Subcutaneous abdominal adipose tissue (tissue), 5 donors: ENCODE measurements at regions not wholly inside any gene's neighbourhood (a gene's known extent, or its start where the extent isn't known, plus 50 kb on each side); places are given as distances from the start of the nearest gene placed in this dataset.

Experiments
- H3K27ac ChIP-seq: one replicate; pipeline ENCODE4 v1.7.0; 2013; ENCODE audit warnings: low read depth, mild to moderate bottlenecking, inconsistent platforms, low read length, moderate library complexity
- H3K27me3 ChIP-seq, 5 donors: one replicate each; pipeline ENCODE4 v1.7.0; 2013; ENCODE audit warnings: low read length in 5 of 5, inconsistent platforms in 1 of 5; ENCODE audit not compliant: control insufficient read depth in 5 of 5, insufficient read depth in 4 of 5
- H3K36me3 ChIP-seq, 5 donors: one replicate each; pipeline ENCODE4 v1.7.0; 2013; ENCODE audit warnings: low read length in 5 of 5; ENCODE audit not compliant: control insufficient read depth in 5 of 5, insufficient read depth in 5 of 5
- H3K4me1 ChIP-seq, 5 donors: one replicate each; pipeline ENCODE4 v1.7.0; 2013; ENCODE audit warnings: low read length in 5 of 5, mild to moderate bottlenecking in 3 of 5, moderate library complexity in 1 of 5; ENCODE audit not compliant: control insufficient read depth in 5 of 5, insufficient read depth in 5 of 5
- H3K4me3 ChIP-seq, 5 donors: one replicate each; pipeline ENCODE4 v1.7.0; 2013; ENCODE audit warnings: low read length in 5 of 5, low read depth in 1 of 5
- H3K9ac ChIP-seq, 5 donors: one replicate each; pipeline ENCODE4 v1.7.0; 2013; ENCODE audit warnings: low read length in 5 of 5, mild to moderate bottlenecking in 4 of 5, moderate library complexity in 3 of 5
- H3K9me3 ChIP-seq, 5 donors: one replicate each; pipeline ENCODE4 v1.7.0; 2013; ENCODE audit warnings: low read length in 5 of 5; ENCODE audit not compliant: control insufficient read depth in 5 of 5
- donor health status: healthy.
- donor health status: healthy.
- donor health status: healthy.
- donor health status: healthy.
- donor health status: healthy.

- no peaks in the 10 kb centered on the region for H3K4me1 ChIP-seq
- no peaks in the 10 kb centered on the region for H3K36me3 ChIP-seq
- no peak overlapping the region for H3K4me3 ChIP-seq
- H3K9ac ChIP-seq: no peak overlapping the region
- H3K9me3 ChIP-seq: peaks cover 0 to under 1% (median 0%) of the 10 kb centered on the region in 5 donors
- no peak overlapping the region for H3K27ac ChIP-seq
- peaks cover 0 to 9% (median 4%) of the 10 kb centered on the region in 5 donors for H3K27me3 ChIP-seq
These were observed 268.4 kb downstream of the GLRX3 start for GRCh38 chr10:130404476-130405055.

GRCh38 chr10:130407052-130407451, 270.9 kb downstream of the GLRX3 start:
- Histone ChIP-seq H3K27ac (no peak overlapping the region), H3K9ac (no peak overlapping the region), H3K36me3 (no peaks in the 10 kb centered on the region), H3K27me3 (peaks cover 0 to 8% (median 3%) of the 10 kb centered on the region in 5 donors), H3K4me3 (no peak overlapping the region), H3K4me1 (no peaks in the 10 kb centered on the region), H3K9me3 (no peaks in the 10 kb centered on the region)

- Histone ChIP-seq H3K4me3 (no peak overlapping the region), H3K4me1 (no peaks in the 10 kb centered on the region), H3K9me3 (no peaks in the 10 kb centered on the region), H3K27ac (no peak overlapping the region), H3K36me3 (no peaks in the 10 kb centered on the region), H3K27me3 (no peaks in the 10 kb centered on the region), H3K9ac (no peak overlapping the region)
These were observed 273.1 kb downstream of the GLRX3 start for GRCh38 chr10:130409331-130409730.

GRCh38 chr10:130409931-130410330, 273.7 kb downstream of the GLRX3 start:
- H3K9ac ChIP-seq: no peak overlapping the region
- H3K36me3 ChIP-seq: no peaks in the 10 kb centered on the region
- H3K27me3 ChIP-seq: no peaks in the 10 kb centered on the region
- H3K9me3 ChIP-seq: no peaks in the 10 kb centered on the region
- no peak overlapping the region for H3K4me3 ChIP-seq
- no peaks in the 10 kb centered on the region for H3K4me1 ChIP-seq
- no peak overlapping the region for H3K27ac ChIP-seq

- H3K27ac ChIP-seq: no peak overlapping the region
- H3K4me1 ChIP-seq: no peaks in the 10 kb centered on the region
- peaks cover 0 to 1% (median 0%) of the 10 kb centered on the region in 5 donors for H3K27me3 ChIP-seq
- H3K4me3 ChIP-seq: no peak overlapping the region
- H3K9ac ChIP-seq: no peak overlapping the region
- H3K36me3 ChIP-seq: no peaks in the 10 kb centered on the region
- H3K9me3 ChIP-seq: peaks cover 0 to 3% (median 0%) of the 10 kb centered on the region in 5 donors
These were observed 275.4 kb downstream of the GLRX3 start for GRCh38 chr10:130411496-130412085.

- no peak overlapping the region for H3K27ac ChIP-seq
- H3K9me3 ChIP-seq: peaks cover 0 to 8% (median 0%) of the 10 kb centered on the region in 5 donors
- H3K4me3 ChIP-seq: no peak overlapping the region
- H3K9ac ChIP-seq: no peak overlapping the region
- H3K27me3 ChIP-seq: peaks cover 0 to 2% (median 0%) of the 10 kb centered on the region in 5 donors
- H3K36me3 ChIP-seq: no peaks in the 10 kb centered on the region
- no peaks in the 10 kb centered on the region for H3K4me1 ChIP-seq
These were observed 276.1 kb downstream of the GLRX3 start for GRCh38 chr10:130412317-130412716.

- Histone ChIP-seq H3K9me3 (peaks cover 0 to 8% (median 0%) of the 10 kb centered on the region in 5 donors), H3K4me3 (no peak overlapping the region), H3K9ac (no peak overlapping the region), H3K27ac (no peak overlapping the region), H3K4me1 (no peaks in the 10 kb centered on the region), H3K27me3 (peaks cover 0 to 2% (median 0%) of the 10 kb centered on the region in 5 donors), H3K36me3 (no peaks in the 10 kb centered on the region)
These were observed 280.4 kb downstream of the GLRX3 start for GRCh38 chr10:130416334-130417150.

GRCh38 chr10:130418731-130419130, 282.5 kb downstream of the GLRX3 start:
- H3K9me3 ChIP-seq: peaks cover 0 to 8% (median 3%) of the 10 kb centered on the region in 5 donors
- no peak overlapping the region for H3K27ac ChIP-seq
- no peaks in the 10 kb centered on the region for H3K4me1 ChIP-seq
- H3K27me3 ChIP-seq: peaks cover 0 to 5% (median 2%) of the 10 kb centered on the region in 5 donors
- no peak overlapping the region for H3K4me3 ChIP-seq
- H3K9ac ChIP-seq: no peak overlapping the region
- no peaks in the 10 kb centered on the region for H3K36me3 ChIP-seq

- H3K36me3 ChIP-seq: no peaks in the 10 kb centered on the region
- no peak overlapping the region for H3K27ac ChIP-seq
- no peak overlapping the region for H3K4me3 ChIP-seq
- peaks cover 0 to 11% (median 3%) of the 10 kb centered on the region in 5 donors for H3K27me3 ChIP-seq
- no peaks in the 10 kb centered on the region for H3K4me1 ChIP-seq
- H3K9me3 ChIP-seq: peaks cover 0 to 3% (median 1%) of the 10 kb centered on the region in 5 donors
- H3K9ac ChIP-seq: no peak overlapping the region
These were observed 285.7 kb downstream of the GLRX3 start for GRCh38 chr10:130421909-130422308.
